HCT116 (cell line): ENCODE measurements at regions not wholly inside any gene's neighbourhood (a gene's known extent, or its start where the extent isn't known, plus 50 kb on each side); places are given as distances from the start of the nearest gene placed in this dataset.

Experiments used
- ATAC-seq: fragments of 200-7000 bp; cut with Tn5 transposase; 2 replicates; pipeline ENCODE4 v1.9.1; 2020; ENCODE audit warnings: mild to moderate bottlenecking, moderate library complexity
- BruUV-seq: library from RNA; stranded (reverse); fragments of 400-500 nt; replicated peaks from 2 replicates; lab custom pipeline; 2021; lab: Mats Ljungman, UMichigan
- CTCF ChIA-PET: fragments of 300-600 bp; sonication (Branson Sonifier 250); formaldehyde crosslinking; loops from one replicate; lab custom pipeline; 2021; ENCODE audit warnings: antibody characterized with exemption; lab: Charles Lee
- POLR2A ChIA-PET: fragments of 300-600, 350-600 bp; sonication (Branson Sonifier 250); formaldehyde crosslinking; loops from one replicate; lab custom pipeline; 2021; ENCODE audit warnings: antibody characterized with exemption; lab: Charles Lee
- RAD21 ChIA-PET, 2 experiments: fragments of 300-600 bp; sonication (Branson Sonifier 250); formaldehyde crosslinking; loops; one replicate each; lab custom pipeline; 2023; ENCODE audit warnings: low total read pairs in 2 of 2; ENCODE audit not compliant: uncharacterized antibody in 2 of 2, unreplicated experiment in 2 of 2, low non-redundant PET in 1 of 2; lab: Charles Lee
- DNase-seq: peaks from one replicate; pipeline ENCODE4 v3.0.0-alpha.2; 2010; ENCODE audit warnings: low read depth, low spot score
- H2AFZ ChIP-seq: fragments of 200-600 bp; shearing (Covaris generic), sonication (generic); 2 replicates; pipeline ENCODE4 v1.6.1; 2017; ENCODE audit warnings: low read depth, mixed run types, mixed read lengths, antibody characterized with exemption, low read length; ENCODE audit not compliant: poor library complexity, severe bottlenecking
- H3K27ac ChIP-seq: 2 replicates; pipeline ENCODE4 v1.5.1; 2012; ENCODE audit warnings: low read depth, low read length
- H3K27me3 ChIP-seq: fragments of 200-600 bp; sonication (generic); 2 replicates; pipeline ENCODE4 v1.6.1; 2016; ENCODE audit warnings: mixed run types, low read length, mixed read lengths; ENCODE audit not compliant: insufficient read depth
- H3K36me3 ChIP-seq, 2 experiments: fragments of 200-500 bp in 1 of 2; fragments of 200-600 bp in 1 of 2; sonication (Bioruptor generic) in 1 of 2; sonication (generic) in 1 of 2; 2 replicates each; pipeline versions ENCODE4 v1.5.1 to v1.6.1; 2014 to 2016; ENCODE audit warnings: low read length in 2 of 2, inconsistent platforms in 1 of 2, mixed read lengths in 1 of 2, mixed run types in 1 of 2; ENCODE audit not compliant: insufficient read depth in 2 of 2, control insufficient read depth in 1 of 2
- H3K4me1 ChIP-seq, 2 experiments: fragments of 200-600 bp in 1 of 2; sonication (generic) in 1 of 2; 2 replicates each; pipeline versions ENCODE4 v1.5.1 to v1.6.1; 2012 to 2017; ENCODE audit warnings: low read length in 2 of 2, inconsistent platforms in 1 of 2, mild to moderate bottlenecking in 1 of 2, mixed read lengths in 1 of 2, mixed run types in 1 of 2, moderate library complexity in 1 of 2; ENCODE audit not compliant: insufficient read depth in 2 of 2, control insufficient read depth in 1 of 2
- H3K4me2 ChIP-seq: fragments of 200-600 bp; sonication (generic); 2 replicates; pipeline ENCODE4 v1.6.1; 2017; ENCODE audit warnings: mixed run types, low read length, mixed read lengths
- H3K4me3 ChIP-seq, 2 experiments: fragments of 200-600 bp in 1 of 2; sonication (generic) in 1 of 2; replicated peaks in 1 of 2; 2 replicates each; pipeline ENCODE4 v1.5.1; 2011 to 2016; ENCODE audit warnings: low read length in 2 of 2, control low read depth in 1 of 2, low read depth in 1 of 2, mild to moderate bottlenecking in 1 of 2, mixed read lengths in 1 of 2, mixed run types in 1 of 2
- H3K79me2 ChIP-seq: fragments of 200-600 bp; sonication (generic); 2 replicates; pipeline ENCODE4 v1.6.1; 2017; ENCODE audit warnings: mild to moderate bottlenecking, mixed run types, low read length, moderate library complexity, mixed read lengths; ENCODE audit not compliant: insufficient read depth
- H3K9ac ChIP-seq: fragments of 200-600 bp; sonication (generic); 2 replicates; pipeline ENCODE4 v1.6.1; 2016; ENCODE audit warnings: low read length, mixed read lengths
- H3K9me2 ChIP-seq: fragments of 200-600 bp; sonication (generic), shearing (Covaris generic); 2 replicates; pipeline ENCODE4 v1.6.1; 2017; ENCODE audit warnings: mixed run types, mild to moderate bottlenecking, moderate library complexity; ENCODE audit not compliant: insufficient read depth
- H3K9me3 ChIP-seq, 2 experiments: fragments of 200-500 bp in 1 of 2; fragments of 200-600 bp in 1 of 2; sonication (Bioruptor generic) in 1 of 2; sonication (generic) in 1 of 2; 2 replicates each; pipeline ENCODE4 v1.6.1; 2014 to 2017; ENCODE audit warnings: low read length in 2 of 2, mixed read lengths in 2 of 2, inconsistent platforms in 1 of 2, low read depth in 1 of 2, mild to moderate bottlenecking in 1 of 2, mixed run types in 1 of 2, moderate library complexity in 1 of 2; ENCODE audit not compliant: control insufficient read depth in 1 of 2, insufficient read depth in 1 of 2
- H4K20me1 ChIP-seq: fragments of 200-600 bp; sonication (generic), shearing (Covaris generic); 2 replicates; pipeline ENCODE4 v1.6.1; 2017; ENCODE audit warnings: mixed run types, mild to moderate bottlenecking, moderate library complexity; ENCODE audit not compliant: insufficient read depth
- CBX3 ChIP-seq: IDR thresholded peaks from 2 replicates; pipeline ENCODE4 v1.6.1; 2012; ENCODE audit warnings: low read depth
- CEBPB ChIP-seq: IDR thresholded peaks from 2 replicates; pipeline ENCODE4 v1.6.1; 2012; ENCODE audit warnings: low read depth
- EGR1 ChIP-seq: IDR thresholded peaks from 2 replicates; pipeline ENCODE4 v1.6.1; 2012; ENCODE audit warnings: low read depth
- EZH2 ChIP-seq: fragments of 200-600 bp; sonication (generic); IDR thresholded peaks from 2 replicates; pipeline ENCODE4 v1.6.1; 2017; ENCODE audit warnings: antibody characterized with exemption, mixed run types
- FOSL1 ChIP-seq: IDR thresholded peaks from 2 replicates; pipeline ENCODE4 v1.6.1; 2012; ENCODE audit warnings: low read depth
- JUND ChIP-seq: IDR thresholded peaks from 2 replicates; pipeline ENCODE4 v1.6.1; 2012
- POLR2AphosphoS5 ChIP-seq: IDR thresholded peaks from 2 replicates; pipeline ENCODE4 v1.6.1; 2011; ENCODE audit warnings: mild to moderate bottlenecking, low read depth, low read length, moderate library complexity
- RAD21 ChIP-seq: IDR thresholded peaks from 2 replicates; pipeline ENCODE4 v1.6.1; 2012; ENCODE audit warnings: low read depth, mild to moderate bottlenecking
- SIN3A ChIP-seq: IDR thresholded peaks from 2 replicates; pipeline ENCODE4 v1.6.1; 2012; ENCODE audit warnings: low read depth
- SP1 ChIP-seq: IDR thresholded peaks from 2 replicates; pipeline ENCODE4 v1.6.1; 2012; ENCODE audit warnings: low read depth
- SRF ChIP-seq: IDR thresholded peaks from 2 replicates; pipeline ENCODE4 v1.6.1; 2012; ENCODE audit warnings: low read depth
- TCF7L2 ChIP-seq: IDR thresholded peaks from 2 replicates; pipeline ENCODE4 v1.7.0; 2011; ENCODE audit warnings: borderline replicate concordance, inconsistent platforms; ENCODE audit not compliant: insufficient read depth, insufficient read length; ENCODE audit errors: extremely low read depth
- YY1 ChIP-seq: IDR thresholded peaks from 2 replicates; pipeline ENCODE4 v1.6.1; 2011; ENCODE audit warnings: low read length, low read depth, moderate library complexity, mild to moderate bottlenecking; ENCODE audit not compliant: insufficient replicate concordance; ENCODE audit errors: extremely low read depth
- ZFX ChIP-seq: fragments of 450-650 bp; IDR thresholded peaks from 2 replicates; pipeline ENCODE4 v1.6.1; 2017
- ZNF274 ChIP-seq: fragments of 200-500 bp; sonication (Bioruptor generic); IDR thresholded peaks from 2 replicates; pipeline ENCODE4 v1.6.1; 2014; ENCODE audit warnings: mild to moderate bottlenecking, low read depth, low read length, inconsistent platforms
- intact Hi-C: fragments of 100-400 bp; cut with micrococcal nuclease; formaldehyde crosslinking; loops from 2 replicates; pipeline ENCODE4 v1.10.0; 2022
- TF ChIP-seq, protein P1 (sequence below): IDR thresholded peaks from 2 replicates; pipeline ENCODE4 v1.6.1; 2012; ENCODE audit warnings: low read depth
- TF ChIP-seq, protein P2 (sequence below): IDR thresholded peaks from 2 replicates; pipeline ENCODE4 v1.6.1; 2012
- TF ChIP-seq, protein P3 (sequence below): IDR thresholded peaks from 2 replicates; pipeline ENCODE4 v1.6.1; 2012
- TF ChIP-seq, protein P4 (sequence below): IDR thresholded peaks from 2 replicates; pipeline ENCODE4 v1.6.1; 2011; ENCODE audit warnings: mild to moderate bottlenecking, low read length, moderate library complexity; ENCODE audit not compliant: insufficient replicate concordance; ENCODE audit errors: extremely low read depth
- TF ChIP-seq, protein P5 (sequence below), 3 experiments: fragments of 200-600 bp in 1 of 3; sonication (generic) in 1 of 3; IDR thresholded peaks in 2 of 3; conservative IDR thresholded peaks in 1 of 3; 2 replicates each; pipeline ENCODE4 v1.5.1; 2012 to 2017; ENCODE audit warnings: low read depth in 2 of 3, low read length in 2 of 3, antibody characterized with exemption in 1 of 3, borderline replicate concordance in 1 of 3, control low read depth in 1 of 3, mild to moderate bottlenecking in 1 of 3, mixed read lengths in 1 of 3, mixed run types in 1 of 3, moderate library complexity in 1 of 3; ENCODE audit not compliant: insufficient read depth in 1 of 3

DNA sequence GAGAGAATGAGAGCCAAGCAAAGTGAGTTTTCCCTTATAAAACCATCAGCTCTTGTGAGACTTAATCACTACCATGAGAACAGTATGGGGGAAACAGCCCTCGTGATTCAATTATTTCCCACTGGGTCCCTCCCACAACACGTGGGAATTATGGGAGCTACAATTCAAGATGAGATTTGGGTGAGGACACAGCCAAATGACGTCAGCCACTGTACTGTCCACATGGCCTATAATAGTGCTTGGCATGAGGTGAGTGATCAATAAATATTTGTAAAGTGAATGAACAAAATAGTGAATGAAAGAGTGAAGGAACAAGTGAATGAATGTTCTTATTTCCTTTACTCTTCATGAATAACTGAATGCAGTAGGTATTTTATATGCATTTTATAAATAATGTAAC, 199.1 kb upstream of the GOT2 start:
- no peak overlapping the region for H3K4me3 ChIP-seq
- H3K4me1 ChIP-seq: no peaks in the 10 kb centered on the region
- DNase-seq (no peak), ATAC-seq (no peak)
- H3K27ac ChIP-seq: no peak overlapping the region
- H3K9me3 ChIP-seq: no peaks in the 10 kb centered on the region
- intact Hi-C loops: no loop called here
- no peak overlapping the region for H3K4me2 ChIP-seq
- RAD21 ChIA-PET: no interaction called here
- H3K27me3 ChIP-seq: no peaks in the 10 kb centered on the region
- POLR2A ChIA-PET: no interaction called here
- CTCF ChIA-PET: no interaction called here
- no peak overlapping the region for H2AFZ ChIP-seq
- no peaks in the 10 kb centered on the region for H3K36me3 ChIP-seq
- H3K79me2 ChIP-seq: no peaks in the 10 kb centered on the region
- no TSS peak for BruUV-seq
- TF ChIP-seq YY1 (no peak), JUND (no peak), FOSL1 (no peak), SRF (no peak), EGR1 (no peak), EZH2 (no peak), TCF7L2 (no peak), SIN3A (no peak), CEBPB (no peak), SP1 (no peak), POLR2AphosphoS5 (no peak), RAD21 (no peak), CBX3 (no peak), ZFX (no peak), ZNF274 (no peak)
- TF ChIP-seq, protein P1, sequence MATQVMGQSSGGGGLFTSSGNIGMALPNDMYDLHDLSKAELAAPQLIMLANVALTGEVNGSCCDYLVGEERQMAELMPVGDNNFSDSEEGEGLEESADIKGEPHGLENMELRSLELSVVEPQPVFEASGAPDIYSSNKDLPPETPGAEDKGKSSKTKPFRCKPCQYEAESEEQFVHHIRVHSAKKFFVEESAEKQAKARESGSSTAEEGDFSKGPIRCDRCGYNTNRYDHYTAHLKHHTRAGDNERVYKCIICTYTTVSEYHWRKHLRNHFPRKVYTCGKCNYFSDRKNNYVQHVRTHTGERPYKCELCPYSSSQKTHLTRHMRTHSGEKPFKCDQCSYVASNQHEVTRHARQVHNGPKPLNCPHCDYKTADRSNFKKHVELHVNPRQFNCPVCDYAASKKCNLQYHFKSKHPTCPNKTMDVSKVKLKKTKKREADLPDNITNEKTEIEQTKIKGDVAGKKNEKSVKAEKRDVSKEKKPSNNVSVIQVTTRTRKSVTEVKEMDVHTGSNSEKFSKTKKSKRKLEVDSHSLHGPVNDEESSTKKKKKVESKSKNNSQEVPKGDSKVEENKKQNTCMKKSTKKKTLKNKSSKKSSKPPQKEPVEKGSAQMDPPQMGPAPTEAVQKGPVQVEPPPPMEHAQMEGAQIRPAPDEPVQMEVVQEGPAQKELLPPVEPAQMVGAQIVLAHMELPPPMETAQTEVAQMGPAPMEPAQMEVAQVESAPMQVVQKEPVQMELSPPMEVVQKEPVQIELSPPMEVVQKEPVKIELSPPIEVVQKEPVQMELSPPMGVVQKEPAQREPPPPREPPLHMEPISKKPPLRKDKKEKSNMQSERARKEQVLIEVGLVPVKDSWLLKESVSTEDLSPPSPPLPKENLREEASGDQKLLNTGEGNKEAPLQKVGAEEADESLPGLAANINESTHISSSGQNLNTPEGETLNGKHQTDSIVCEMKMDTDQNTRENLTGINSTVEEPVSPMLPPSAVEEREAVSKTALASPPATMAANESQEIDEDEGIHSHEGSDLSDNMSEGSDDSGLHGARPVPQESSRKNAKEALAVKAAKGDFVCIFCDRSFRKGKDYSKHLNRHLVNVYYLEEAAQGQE: no peak
- TF ChIP-seq, protein P2, sequence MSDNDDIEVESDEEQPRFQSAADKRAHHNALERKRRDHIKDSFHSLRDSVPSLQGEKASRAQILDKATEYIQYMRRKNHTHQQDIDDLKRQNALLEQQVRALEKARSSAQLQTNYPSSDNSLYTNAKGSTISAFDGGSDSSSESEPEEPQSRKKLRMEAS: no peak
- TF ChIP-seq, protein P3, sequence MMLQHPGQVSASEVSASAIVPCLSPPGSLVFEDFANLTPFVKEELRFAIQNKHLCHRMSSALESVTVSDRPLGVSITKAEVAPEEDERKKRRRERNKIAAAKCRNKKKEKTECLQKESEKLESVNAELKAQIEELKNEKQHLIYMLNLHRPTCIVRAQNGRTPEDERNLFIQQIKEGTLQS: no peak
- TF ChIP-seq, protein P4, sequence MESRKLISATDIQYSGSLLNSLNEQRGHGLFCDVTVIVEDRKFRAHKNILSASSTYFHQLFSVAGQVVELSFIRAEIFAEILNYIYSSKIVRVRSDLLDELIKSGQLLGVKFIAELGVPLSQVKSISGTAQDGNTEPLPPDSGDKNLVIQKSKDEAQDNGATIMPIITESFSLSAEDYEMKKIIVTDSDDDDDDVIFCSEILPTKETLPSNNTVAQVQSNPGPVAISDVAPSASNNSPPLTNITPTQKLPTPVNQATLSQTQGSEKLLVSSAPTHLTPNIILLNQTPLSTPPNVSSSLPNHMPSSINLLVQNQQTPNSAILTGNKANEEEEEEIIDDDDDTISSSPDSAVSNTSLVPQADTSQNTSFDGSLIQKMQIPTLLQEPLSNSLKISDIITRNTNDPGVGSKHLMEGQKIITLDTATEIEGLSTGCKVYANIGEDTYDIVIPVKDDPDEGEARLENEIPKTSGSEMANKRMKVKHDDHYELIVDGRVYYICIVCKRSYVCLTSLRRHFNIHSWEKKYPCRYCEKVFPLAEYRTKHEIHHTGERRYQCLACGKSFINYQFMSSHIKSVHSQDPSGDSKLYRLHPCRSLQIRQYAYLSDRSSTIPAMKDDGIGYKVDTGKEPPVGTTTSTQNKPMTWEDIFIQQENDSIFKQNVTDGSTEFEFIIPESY: no peak
- TF ChIP-seq, protein P5, sequence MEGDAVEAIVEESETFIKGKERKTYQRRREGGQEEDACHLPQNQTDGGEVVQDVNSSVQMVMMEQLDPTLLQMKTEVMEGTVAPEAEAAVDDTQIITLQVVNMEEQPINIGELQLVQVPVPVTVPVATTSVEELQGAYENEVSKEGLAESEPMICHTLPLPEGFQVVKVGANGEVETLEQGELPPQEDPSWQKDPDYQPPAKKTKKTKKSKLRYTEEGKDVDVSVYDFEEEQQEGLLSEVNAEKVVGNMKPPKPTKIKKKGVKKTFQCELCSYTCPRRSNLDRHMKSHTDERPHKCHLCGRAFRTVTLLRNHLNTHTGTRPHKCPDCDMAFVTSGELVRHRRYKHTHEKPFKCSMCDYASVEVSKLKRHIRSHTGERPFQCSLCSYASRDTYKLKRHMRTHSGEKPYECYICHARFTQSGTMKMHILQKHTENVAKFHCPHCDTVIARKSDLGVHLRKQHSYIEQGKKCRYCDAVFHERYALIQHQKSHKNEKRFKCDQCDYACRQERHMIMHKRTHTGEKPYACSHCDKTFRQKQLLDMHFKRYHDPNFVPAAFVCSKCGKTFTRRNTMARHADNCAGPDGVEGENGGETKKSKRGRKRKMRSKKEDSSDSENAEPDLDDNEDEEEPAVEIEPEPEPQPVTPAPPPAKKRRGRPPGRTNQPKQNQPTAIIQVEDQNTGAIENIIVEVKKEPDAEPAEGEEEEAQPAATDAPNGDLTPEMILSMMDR (IDR thresholded peaks at IDR 0.05 in 2 of 3, conservative IDR thresholded peaks at IDR 0.05 in 1 of 3; ENCODE audit: borderline replicate concordance in 1 of 3, insufficient read depth in 1 of 3, low read depth in 2 of 3, low read length in 2 of 3): no peak
- no peaks in the 10 kb centered on the region for H3K9me2 ChIP-seq
- no peak overlapping the region for H3K9ac ChIP-seq
- no peaks in the 10 kb centered on the region for H4K20me1 ChIP-seq
